IMR-90 (cell line): ENCODE measurements at regions not wholly inside any gene's neighbourhood (a gene's known extent, or its start where the extent isn't known, plus 50 kb on each side); places are given as distances from the start of the nearest gene placed in this dataset.

Experiments used
- ATAC-seq: fragments of 200-7000 bp; cut with Tn5 transposase; 2 replicates; pipeline ENCODE4 v1.9.1; 2020; ENCODE audit warnings: low read depth, mild to moderate bottlenecking, moderate library complexity
- BruUV-seq: library from RNA; stranded (reverse); fragments of 400-500 nt; replicated peaks from 2 replicates; lab custom pipeline; 2021; lab: Mats Ljungman, UMichigan
- CTCF ChIA-PET: fragments of 300-600 bp; formaldehyde crosslinking; extraction: SDS; loops from one replicate; lab custom pipeline; 2021; ENCODE audit warnings: antibody characterized with exemption; lab: Yijun Ruan, JAX
- POLR2A ChIA-PET: fragments of 300-600 bp; sonication (Branson Sonifier 250); formaldehyde crosslinking; loops from one replicate; lab custom pipeline; 2022; ENCODE audit warnings: antibody characterized with exemption; ENCODE audit not compliant: unreplicated experiment; lab: Charles Lee
- DNase-seq: peaks from one replicate; pipeline ENCODE4 v3.0.0; 2013
- H2AFZ ChIP-seq: replicated peaks from 2 replicates; pipeline ENCODE3; 2013; ENCODE audit warnings: low read length, mild to moderate bottlenecking; ENCODE audit not compliant: poor library complexity
- H2AK5ac ChIP-seq: 2 replicates; pipeline ENCODE4 v1.6.1; 2013; ENCODE audit warnings: low read depth, low read length, inconsistent platforms
- H2AK9ac ChIP-seq: replicated peaks from 2 replicates; pipeline ENCODE3; 2013; ENCODE audit warnings: mild to moderate bottlenecking, low read depth, low read length, moderate library complexity; ENCODE audit not compliant: poor library complexity
- H2BK120ac ChIP-seq: 2 replicates; pipeline ENCODE4 v1.6.1; 2013; ENCODE audit warnings: low read depth, low read length, inconsistent platforms
- H2BK15ac ChIP-seq: 3 replicates; pipeline ENCODE4 v1.6.1; 2013; ENCODE audit warnings: low read depth, low read length, inconsistent platforms
- H2BK20ac ChIP-seq: 2 replicates; pipeline ENCODE4 v1.6.1; 2013; ENCODE audit warnings: low read depth, mild to moderate bottlenecking, inconsistent platforms, low read length, moderate library complexity
- H2BK5ac ChIP-seq: 2 replicates; pipeline ENCODE4 v1.6.1; 2013; ENCODE audit warnings: mild to moderate bottlenecking, low read depth, low read length, inconsistent platforms; ENCODE audit not compliant: poor library complexity, severe bottlenecking
- H3K14ac ChIP-seq: replicated peaks from 2 replicates; pipeline ENCODE4 v1.6.1; 2013; ENCODE audit warnings: low read depth, low read length, inconsistent platforms
- H3K18ac ChIP-seq: 2 replicates; pipeline ENCODE4 v1.6.1; 2013; ENCODE audit warnings: low read depth, low read length, control low read depth
- H3K23ac ChIP-seq: 2 replicates; pipeline ENCODE4 v1.6.1; 2013; ENCODE audit warnings: low read depth, low read length, inconsistent platforms
- H3K27ac ChIP-seq: 2 replicates; pipeline ENCODE4 v1.5.1; 2013; ENCODE audit warnings: mild to moderate bottlenecking, control low read depth, low read length; ENCODE audit not compliant: insufficient read depth
- H3K27me3 ChIP-seq: 2 replicates; pipeline ENCODE4 v1.6.1; 2013; ENCODE audit warnings: low read length; ENCODE audit not compliant: control insufficient read depth, insufficient read depth
- H3K36me3 ChIP-seq: 2 replicates; pipeline ENCODE4 v1.6.1; 2013; ENCODE audit warnings: low read length, mixed read lengths; ENCODE audit not compliant: control insufficient read depth, insufficient read depth
- H3K4ac ChIP-seq: 2 replicates; pipeline ENCODE4 v1.6.1; 2013; ENCODE audit warnings: low read depth, low read length, inconsistent platforms
- H3K4me1 ChIP-seq: 2 replicates; pipeline ENCODE4 v1.6.1; 2013; ENCODE audit warnings: low read length, mixed read lengths; ENCODE audit not compliant: control insufficient read depth, insufficient read depth
- H3K4me2 ChIP-seq: 2 replicates; pipeline ENCODE4 v1.6.1; 2013; ENCODE audit warnings: low read depth, mild to moderate bottlenecking, control low read depth, low read length, moderate library complexity
- H3K4me3 ChIP-seq: 2 replicates; pipeline ENCODE4 v1.5.1; 2013; ENCODE audit warnings: low read depth, mild to moderate bottlenecking, control low read depth, low read length, moderate library complexity; ENCODE audit not compliant: insufficient read depth
- H3K56ac ChIP-seq: 2 replicates; pipeline ENCODE4 v1.6.1; 2013; ENCODE audit warnings: low read length, inconsistent platforms; ENCODE audit not compliant: insufficient read depth; ENCODE audit errors: extremely low read depth
- H3K79me1 ChIP-seq, 2 experiments: 2 replicates each; pipeline ENCODE4 v1.6.1; 2013; ENCODE audit warnings: low read length in 2 of 2, inconsistent platforms in 1 of 2, low read depth in 1 of 2
- H3K9ac ChIP-seq: 2 replicates; pipeline ENCODE4 v1.6.1; 2013; ENCODE audit warnings: low read depth, low read length, control low read depth
- H3K9me1 ChIP-seq: 2 replicates; pipeline ENCODE4 v1.6.1; 2013; ENCODE audit warnings: low read length, inconsistent platforms; ENCODE audit not compliant: insufficient read depth
- H3K9me3 ChIP-seq: 2 replicates; pipeline ENCODE4 v1.6.1; 2013; ENCODE audit warnings: low read length; ENCODE audit not compliant: control insufficient read depth, insufficient read depth
- H4K20me1 ChIP-seq: 2 replicates; pipeline ENCODE4 v1.6.1; 2013; ENCODE audit warnings: low read length, inconsistent platforms; ENCODE audit not compliant: insufficient read depth
- H4K5ac ChIP-seq: 2 replicates; pipeline ENCODE4 v1.6.1; 2013; ENCODE audit warnings: mild to moderate bottlenecking, low read depth, low read length, control low read depth
- H4K8ac ChIP-seq, 2 experiments: 2 replicates each; pipeline ENCODE4 v1.6.1; 2013; ENCODE audit warnings: low read depth in 2 of 2, low read length in 2 of 2, control low read depth in 1 of 2, inconsistent platforms in 1 of 2
- H4K91ac ChIP-seq: 2 replicates; pipeline ENCODE4 v1.6.1; 2013; ENCODE audit warnings: low read depth, low read length, inconsistent platforms; ENCODE audit not compliant: insufficient read depth
- BHLHE40 ChIP-seq: fragments of 150-350 bp; IDR thresholded peaks from 2 replicates; pipeline ENCODE4 v1.6.1; 2016; ENCODE audit warnings: mild to moderate bottlenecking, low read depth, low read length
- CEBPB ChIP-seq: IDR thresholded peaks from 2 replicates; pipeline ENCODE4 v1.6.1; 2012; ENCODE audit warnings: low read depth, low read length, improper control_type of control experiment
- CHD1 ChIP-seq: IDR thresholded peaks from 2 replicates; pipeline ENCODE4 v1.6.1; 2012; ENCODE audit warnings: low read depth, low read length, improper control_type of control experiment
- MAZ ChIP-seq: IDR thresholded peaks from 2 replicates; pipeline ENCODE4 v1.6.1; 2012; ENCODE audit warnings: low read depth, mild to moderate bottlenecking, low read length, improper control_type of control experiment, moderate library complexity, borderline replicate concordance
- MXI1 ChIP-seq: IDR thresholded peaks from 2 replicates; pipeline ENCODE4 v1.6.1; 2012; ENCODE audit warnings: low read depth, mild to moderate bottlenecking, low read length, moderate library complexity, borderline replicate concordance
- NFE2L2 ChIP-seq: fragments of 150-350 bp; IDR thresholded peaks from 2 replicates; pipeline ENCODE4 v1.6.1; 2016; ENCODE audit warnings: low read depth, mild to moderate bottlenecking, low read length
- RAD21 ChIP-seq: IDR thresholded peaks from 2 replicates; pipeline ENCODE4 v1.6.1; 2012; ENCODE audit warnings: low read length, improper control_type of control experiment
- RFX5 ChIP-seq: IDR thresholded peaks from 2 replicates; pipeline ENCODE4 v1.8.0; 2012; ENCODE audit warnings: low read depth, mild to moderate bottlenecking, low read length, moderate library complexity
- SMC3 ChIP-seq: fragments of 150-350 bp; IDR thresholded peaks from 2 replicates; pipeline ENCODE4 v1.6.1; 2016; ENCODE audit warnings: low read depth, mild to moderate bottlenecking, antibody characterized with exemption, low read length, moderate library complexity
- WGBS, 2 experiments: methylation state at CpG; one replicate each; pipeline versions ENCODE4 v1.1.5 to v1.1.7; 2013; ENCODE audit warnings: missing lambda C conversion rate in 2 of 2; ENCODE audit not compliant: insufficient read length in 1 of 2; ENCODE audit errors: extremely low coverage in 2 of 2; 5-methylcytosine and 5-hydroxymethylcytosine counted together
- dilution Hi-C: fragments of 300-500 bp; cut with HindIII; formaldehyde crosslinking; loops from one replicate; pipeline ENCODE4 v1.14.3; 2018; ENCODE audit warnings: low sequenced_read_pairs; ENCODE audit not compliant: unreplicated experiment
- in situ Hi-C: fragments of 300-500 bp; cut with MboI; formaldehyde crosslinking; loops from 3 replicates; pipeline ENCODE4 v1.14.3; 2019; ENCODE audit warnings: low sequenced_read_pairs, inconsistent platforms, mixed read lengths
- intact Hi-C: fragments of 100-400 bp; cut with micrococcal nuclease; formaldehyde crosslinking; loops from 2 replicates; pipeline ENCODE4 v1.10.0; 2022

DNA sequence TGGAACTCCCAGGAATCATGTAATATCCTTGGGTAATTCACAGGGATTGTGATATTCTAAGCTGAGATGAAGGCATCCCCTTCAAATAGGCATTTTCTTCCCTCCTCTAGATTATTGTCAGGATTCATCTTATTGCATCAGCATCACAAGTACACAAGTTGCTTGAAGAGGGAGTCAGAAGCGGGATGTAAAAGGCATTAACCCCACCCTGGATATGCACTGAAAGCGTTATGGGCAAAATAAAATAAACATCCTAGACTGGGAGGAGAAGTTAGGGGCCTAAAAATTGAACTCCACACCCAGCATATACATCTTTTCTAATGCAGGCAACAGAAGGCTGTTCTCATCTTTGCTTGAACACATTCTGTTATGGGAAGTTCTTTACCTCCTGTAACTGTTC is 381.2 kb downstream of the SETD4 start:
- Histone ChIP-seq H4K8ac (no peak overlapping the region), H2AK5ac (no peak overlapping the region), H2BK15ac (no peak overlapping the region), H4K5ac (no peak overlapping the region), H3K9me3 (no peaks in the 10 kb centered on the region), H3K23ac (no peak overlapping the region), H2AFZ (no peak overlapping the region), H3K36me3 (no peaks in the 10 kb centered on the region), H3K4ac (no peak overlapping the region), H4K91ac (no peak overlapping the region), H2AK9ac (no peak overlapping the region), H3K27ac (no peak overlapping the region), H3K79me1 (no peaks in the 10 kb centered on the region), H3K4me3 (no peak overlapping the region), H2BK5ac (no peak overlapping the region), H4K20me1 (no peaks in the 10 kb centered on the region), H3K27me3 (no peaks in the 10 kb centered on the region), H3K18ac (no peak overlapping the region), H2BK20ac (no peak overlapping the region), H3K56ac (no peak overlapping the region), H3K4me2 (no peak overlapping the region), H3K9me1 (no peaks in the 10 kb centered on the region; the same call in 1 of the 2 replicates), H3K14ac (no peak overlapping the region), H2BK120ac (no peak overlapping the region), H3K9ac (no peak overlapping the region), H3K4me1 (no peaks in the 10 kb centered on the region)
- dilution Hi-C loops, result no loop called here
- TF ChIP-seq MAZ (no peak), MXI1 (no peak), BHLHE40 (no peak), NFE2L2 (no peak), RFX5 (no peak), CEBPB (no peak), SMC3 (no peak), RAD21 (no peak), CHD1 (no peak)
- DNase-seq (no peak), ATAC-seq (no peak)
- POLR2A ChIA-PET, result no interaction called here
- CTCF ChIA-PET, result no interaction called here
- in situ Hi-C loops, result no loop called here
- BruUV-seq, result no TSS peak
- intact Hi-C loops, result no loop called here
- WGBS, 2 experiments, result no CpG with 5 or more reads among the region's 2 CpGs
